GM23248 (cell line): ENCODE measurements at regions not wholly inside any gene's neighbourhood (a gene's known extent, or its start where the extent isn't known, plus 50 kb on each side); places are given as distances from the start of the nearest gene placed in this dataset.

Experiments used
- EZH2 ChIP-seq: fragments of 200-600 bp; sonication (generic); IDR thresholded peaks from 2 replicates; pipeline ENCODE4 v1.6.1; 2018; ENCODE audit warnings: antibody characterized with exemption, mild to moderate bottlenecking; ENCODE audit not compliant: insufficient read depth, poor library complexity, severe bottlenecking
- EZH2phosphoT487 ChIP-seq: fragments of 200-600 bp; sonication (generic); IDR thresholded peaks from 2 replicates; pipeline ENCODE4 v1.6.1; 2018; ENCODE audit warnings: antibody characterized with exemption, moderate library complexity, mild to moderate bottlenecking, low read depth; ENCODE audit not compliant: insufficient read depth

- TF ChIP-seq EZH2phosphoT487: no peak
- TF ChIP-seq EZH2: no peak
These were observed 102.4 kb downstream of the QRSL1 start for GRCh38 chr6:106731843-106732160.
